Immature natural killer cell (primary cell): ENCODE measurements at regions not wholly inside any gene's neighbourhood (a gene's known extent, or its start where the extent isn't known, plus 50 kb on each side); places are given as distances from the start of the nearest gene placed in this dataset.

Source experiments
- DNase-seq, 3 donors: peaks; one replicate each; pipeline ENCODE4 v3.0.0; 2022; ENCODE audit warnings: mixed read lengths in 1 of 3
- H3K27ac Mint-ChIP-seq, 6 donors: one replicate each; pipeline ENCODE4 v1.8.0; 2020; ENCODE audit warnings: mixed read lengths in 6 of 6, mild to moderate bottlenecking in 5 of 6, inconsistent platforms in 4 of 6, moderate library complexity in 3 of 6
- H3K27me3 Mint-ChIP-seq, 3 donors: one replicate each; pipeline ENCODE4 v1.8.0; 2020 to 2021; ENCODE audit warnings: low read depth in 3 of 3, mild to moderate bottlenecking in 3 of 3, mixed read lengths in 3 of 3, moderate library complexity in 3 of 3, inconsistent platforms in 1 of 3
- H3K36me3 Mint-ChIP-seq, 3 donors: one replicate each; pipeline ENCODE4 v1.8.0; 2020; ENCODE audit warnings: mixed read lengths in 3 of 3, inconsistent platforms in 2 of 3, mild to moderate bottlenecking in 2 of 3
- H3K4me1 Mint-ChIP-seq, 2 donors: one replicate each; pipeline ENCODE4 v1.8.0; 2020; ENCODE audit warnings: inconsistent platforms in 2 of 2, mild to moderate bottlenecking in 2 of 2, mixed read lengths in 2 of 2, moderate library complexity in 1 of 2
- H3K4me3 Mint-ChIP-seq, 5 donors: one replicate each; pipeline ENCODE4 v1.8.0; 2020; ENCODE audit warnings: mild to moderate bottlenecking in 5 of 5, mixed read lengths in 5 of 5, inconsistent platforms in 3 of 5, moderate library complexity in 3 of 5
- H3K9me3 Mint-ChIP-seq, 6 donors: one replicate each; pipeline ENCODE4 v1.8.0; 2020; ENCODE audit warnings: mild to moderate bottlenecking in 6 of 6, mixed read lengths in 6 of 6, inconsistent platforms in 4 of 6, moderate library complexity in 3 of 6

DNA sequence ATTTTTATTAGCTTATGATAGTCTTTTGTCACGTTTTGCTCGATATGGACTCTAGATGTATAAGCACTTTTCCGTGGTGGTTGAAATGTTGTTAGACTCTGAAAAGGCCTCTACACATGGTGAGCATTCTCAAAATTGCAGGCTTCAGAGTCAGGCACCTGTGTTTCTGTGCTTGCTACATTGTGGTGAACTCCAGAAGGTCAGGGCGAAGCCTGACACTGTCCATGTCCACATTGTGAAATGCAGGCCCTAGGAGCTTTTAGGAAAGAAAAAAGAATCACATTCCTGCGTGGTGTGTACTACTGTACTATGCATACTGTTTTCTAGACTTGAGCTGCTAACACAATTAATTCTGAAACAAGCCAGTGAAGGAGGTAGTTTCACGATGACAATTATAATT, 86.3 kb downstream of the HS3ST1 start:
- DNase-seq: no peak
- peaks cover 2 to 3% (median 3%) of the 10 kb centered on the region in 3 donors for H3K27me3 Mint-ChIP-seq

DNA sequence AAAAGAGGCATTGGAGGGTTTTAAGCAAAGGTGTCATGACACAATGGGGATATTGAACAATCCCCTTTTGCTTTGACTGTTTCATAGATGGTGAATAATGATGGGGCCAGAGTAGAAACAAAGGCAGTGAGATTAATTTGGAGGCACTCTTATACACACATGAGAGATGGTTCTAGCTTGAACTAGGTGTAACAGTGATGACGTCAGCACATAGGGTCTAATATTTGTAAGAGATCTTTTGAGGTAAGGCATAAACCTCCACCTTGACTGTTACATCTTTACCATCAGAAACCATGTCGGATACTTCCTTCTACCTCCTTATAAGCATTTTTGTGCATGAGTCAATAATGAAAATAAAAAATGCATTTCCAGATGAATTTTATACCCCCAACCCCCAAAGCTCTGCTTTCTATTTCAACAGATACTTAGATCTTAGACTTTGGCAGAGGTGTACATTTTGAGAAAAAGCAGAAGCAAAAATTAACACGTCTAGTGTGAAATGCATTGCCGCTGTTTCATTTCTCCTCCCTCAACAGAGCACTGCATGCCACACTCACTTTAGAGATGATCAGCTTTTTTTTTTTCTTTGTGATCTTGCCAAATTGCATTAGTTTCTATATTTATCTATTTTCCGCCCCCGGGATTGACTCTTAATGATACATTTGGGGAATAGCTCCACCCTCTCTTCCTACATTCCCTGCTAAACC, 87.2 kb downstream of the HS3ST1 start:
- H3K9me3 Mint-ChIP-seq: no peaks in the 10 kb centered on the region

More for the DNA sequence above, 86.3 kb downstream of the HS3ST1 start:
- H3K9me3 Mint-ChIP-seq: no peaks in the 10 kb centered on the region
- no peaks in the 10 kb centered on the region for H3K4me1 Mint-ChIP-seq
- H3K27ac Mint-ChIP-seq: no peak overlapping the region
- H3K4me3 Mint-ChIP-seq: no peak overlapping the region
- no peaks in the 10 kb centered on the region for H3K36me3 Mint-ChIP-seq

DNA sequence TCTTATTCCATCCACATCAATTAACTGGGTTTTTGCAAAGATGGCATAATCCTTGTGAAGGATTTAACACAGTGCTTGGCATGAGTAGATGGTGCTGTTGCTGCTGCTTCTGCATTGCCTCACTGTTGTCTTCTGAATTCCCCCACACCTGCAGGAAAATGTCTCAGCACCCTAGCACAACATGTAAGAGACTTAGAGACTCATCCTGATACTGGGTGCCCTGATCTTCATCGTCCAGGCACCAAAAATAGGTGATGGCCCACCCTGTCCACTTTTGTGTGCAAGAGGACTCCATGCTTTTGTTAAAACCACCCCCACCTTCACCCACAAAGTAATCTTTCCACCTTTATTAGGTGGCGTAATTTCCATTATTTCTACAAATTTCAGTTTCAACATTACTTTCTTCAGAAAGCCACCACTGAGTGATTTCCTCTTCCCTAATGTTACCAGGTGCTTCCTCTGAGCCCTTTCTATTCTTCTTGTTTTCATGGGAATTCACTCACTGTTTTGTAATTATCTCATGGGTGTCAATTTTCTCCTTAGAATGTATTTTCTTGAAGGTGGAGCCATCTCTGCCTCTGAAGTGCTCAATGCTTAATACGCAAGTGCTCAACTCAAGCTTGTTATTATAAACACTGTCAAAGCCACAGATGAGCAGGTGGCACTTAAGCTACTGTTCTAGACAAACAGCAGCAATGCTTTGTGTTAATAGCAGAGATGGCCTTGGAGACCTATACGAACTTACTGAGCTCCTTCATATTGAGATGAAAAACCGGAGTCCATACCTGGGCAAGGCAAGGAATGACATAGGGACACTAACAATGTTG, 89.5 kb downstream of the HS3ST1 start:
- Mint-ChIP-seq H3K27ac (no peak overlapping the region), H3K4me3 (no peak overlapping the region), H3K36me3 (no peaks in the 10 kb centered on the region), H3K4me1 (no peaks in the 10 kb centered on the region), H3K9me3 (no peaks in the 10 kb centered on the region), H3K27me3 (peaks cover 3 to 6% (median 3%) of the 10 kb centered on the region in 3 donors)
- no peak for DNase-seq

More for the DNA sequence above, 87.2 kb downstream of the HS3ST1 start:
- no peak for DNase-seq
- Mint-ChIP-seq H3K36me3 (no peaks in the 10 kb centered on the region), H3K27me3 (peaks cover 1 to 7% (median 3%) of the 10 kb centered on the region in 3 donors), H3K4me3 (no peak overlapping the region), H3K27ac (no peak overlapping the region), H3K4me1 (no peaks in the 10 kb centered on the region)

DNA sequence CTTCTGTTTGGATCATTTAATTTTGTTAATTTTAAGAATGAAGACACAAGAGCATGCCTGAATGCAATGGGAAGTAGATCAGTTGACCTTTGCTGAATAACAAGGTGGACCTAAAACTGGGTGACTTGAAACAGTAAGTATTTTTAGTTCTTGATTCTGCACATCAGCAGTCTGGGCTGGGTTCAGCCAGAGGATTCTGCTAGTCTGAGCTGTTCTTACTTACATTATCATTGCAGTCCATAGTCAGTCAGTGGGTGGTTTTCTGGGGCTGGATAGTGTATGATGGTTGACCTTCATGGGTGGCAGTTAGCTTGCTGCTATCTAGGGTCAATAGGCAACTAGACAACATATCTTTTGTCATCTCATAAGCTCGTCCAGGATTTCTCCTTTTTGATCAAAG, 91.4 kb downstream of the HS3ST1 start:
- no peak overlapping the region for H3K4me3 Mint-ChIP-seq
- DNase-seq: no peak
- no peaks in the 10 kb centered on the region for H3K36me3 Mint-ChIP-seq
- H3K4me1 Mint-ChIP-seq: no peaks in the 10 kb centered on the region
- peaks cover 3 to 6% (median 5%) of the 10 kb centered on the region in 3 donors for H3K27me3 Mint-ChIP-seq
- H3K27ac Mint-ChIP-seq: no peak overlapping the region
- H3K9me3 Mint-ChIP-seq: no peaks in the 10 kb centered on the region

DNA sequence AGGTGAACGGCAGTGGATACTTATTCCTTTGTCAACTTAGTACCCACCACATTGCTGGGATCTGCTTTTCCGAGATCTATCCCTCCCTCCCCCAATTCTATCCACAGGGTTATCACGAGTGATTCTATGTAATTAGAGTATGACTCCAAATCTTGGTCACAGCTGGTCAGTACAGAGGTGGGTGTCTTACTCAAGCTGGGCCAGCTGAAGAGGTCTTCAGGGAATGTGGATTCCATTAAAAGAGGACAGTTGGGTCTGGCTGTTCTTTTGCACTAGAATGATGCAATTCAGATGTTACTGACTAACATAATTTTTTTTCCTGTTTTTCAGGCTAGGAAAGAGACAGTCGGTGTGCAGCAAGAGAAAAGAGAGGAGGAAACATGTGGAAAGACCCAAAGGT, 92.3 kb downstream of the HS3ST1 start:
- H3K27ac Mint-ChIP-seq: no peak overlapping the region
- H3K4me1 Mint-ChIP-seq: no peaks in the 10 kb centered on the region
- no peaks in the 10 kb centered on the region for H3K36me3 Mint-ChIP-seq
- H3K27me3 Mint-ChIP-seq: peaks cover 3 to 6% (median 5%) of the 10 kb centered on the region in 3 donors
- no peaks in the 10 kb centered on the region for H3K9me3 Mint-ChIP-seq
- DNase-seq: no peak
- no peak overlapping the region for H3K4me3 Mint-ChIP-seq

DNA sequence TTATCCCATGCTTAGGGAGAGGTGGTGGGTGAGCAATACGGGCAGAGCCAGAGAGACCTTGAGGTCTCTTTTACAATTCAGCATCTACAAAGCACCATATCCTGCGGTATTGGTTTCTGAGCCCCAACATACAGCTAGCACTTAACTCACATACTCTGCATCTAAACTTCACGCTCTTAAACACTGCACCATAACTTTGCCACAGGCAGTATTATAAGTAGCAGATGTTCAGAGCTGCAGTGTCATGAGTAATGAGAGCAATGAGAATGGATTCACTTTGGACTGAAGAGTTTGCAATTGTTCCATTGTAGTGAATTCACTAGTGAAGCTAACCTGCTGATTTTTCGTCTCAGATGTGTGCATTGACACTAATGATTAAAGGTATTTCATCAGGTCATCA, 93.8 kb downstream of the HS3ST1 start:
- Mint-ChIP-seq H3K4me3 (no peak overlapping the region), H3K4me1 (no peaks in the 10 kb centered on the region), H3K36me3 (no peaks in the 10 kb centered on the region), H3K27me3 (peaks cover 2 to 6% (median 3%) of the 10 kb centered on the region in 3 donors), H3K27ac (no peak overlapping the region), H3K9me3 (no peaks in the 10 kb centered on the region)
- no peak for DNase-seq

DNA sequence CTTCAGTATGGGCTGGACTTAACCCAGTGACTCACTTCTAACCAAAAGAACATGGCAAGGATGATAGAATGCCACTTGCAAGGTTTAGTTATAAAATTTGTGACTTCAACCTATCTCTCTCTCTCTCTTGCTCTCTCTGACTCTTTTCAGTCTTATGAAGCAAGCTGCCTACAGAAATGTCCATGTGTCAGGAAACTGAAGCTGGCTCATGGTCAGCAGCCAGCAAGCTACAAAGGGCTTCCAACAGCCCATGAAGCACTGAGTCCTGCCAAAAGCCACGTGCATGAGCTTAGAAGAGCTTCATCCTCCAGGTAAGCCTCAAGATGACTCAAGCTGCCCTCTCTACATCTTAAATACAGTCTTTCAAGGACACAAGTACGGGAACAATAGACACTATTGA, 100.3 kb downstream of the HS3ST1 start:
- Mint-ChIP-seq H3K9me3 (peaks cover 0 to 12% (median 2%) of the 10 kb centered on the region in 6 donors), H3K4me1 (no peaks in the 10 kb centered on the region), H3K27ac (no peak overlapping the region), H3K27me3 (peaks cover 0 to 7% (median 0%) of the 10 kb centered on the region in 3 donors), H3K36me3 (peaks cover 0 to 4% (median 0%) of the 10 kb centered on the region in 3 donors), H3K4me3 (no peak overlapping the region)
- no peak for DNase-seq

DNA sequence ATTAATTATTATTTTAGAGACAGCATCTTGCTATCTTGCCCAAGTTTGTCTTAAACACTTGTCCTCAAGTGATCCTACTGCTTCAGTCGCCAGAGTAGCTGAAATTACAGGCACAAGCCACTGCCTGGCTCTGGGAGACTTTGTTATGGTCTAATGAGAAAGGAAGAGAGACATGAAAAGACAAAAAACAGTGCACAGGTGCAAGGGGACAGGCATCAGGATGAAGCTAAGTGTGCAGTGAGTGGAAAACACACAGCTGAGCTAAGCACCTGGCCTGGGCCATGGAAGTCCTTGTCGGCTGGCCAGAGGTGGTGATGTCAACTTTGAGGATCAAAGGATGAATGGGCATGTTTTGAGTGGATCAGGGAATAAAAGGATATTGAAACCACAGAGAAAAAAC, 102.7 kb downstream of the HS3ST1 start:
- no peak overlapping the region for H3K4me3 Mint-ChIP-seq
- H3K9me3 Mint-ChIP-seq: peaks cover 0 to 27% (median 10%) of the 10 kb centered on the region in 6 donors
- DNase-seq: no peak
- H3K4me1 Mint-ChIP-seq: no peaks in the 10 kb centered on the region
- no peak overlapping the region for H3K27ac Mint-ChIP-seq
- H3K27me3 Mint-ChIP-seq: peaks cover 0 to 7% (median 2%) of the 10 kb centered on the region in 3 donors
- peaks cover 0 to 4% (median 0%) of the 10 kb centered on the region in 3 donors for H3K36me3 Mint-ChIP-seq

DNA sequence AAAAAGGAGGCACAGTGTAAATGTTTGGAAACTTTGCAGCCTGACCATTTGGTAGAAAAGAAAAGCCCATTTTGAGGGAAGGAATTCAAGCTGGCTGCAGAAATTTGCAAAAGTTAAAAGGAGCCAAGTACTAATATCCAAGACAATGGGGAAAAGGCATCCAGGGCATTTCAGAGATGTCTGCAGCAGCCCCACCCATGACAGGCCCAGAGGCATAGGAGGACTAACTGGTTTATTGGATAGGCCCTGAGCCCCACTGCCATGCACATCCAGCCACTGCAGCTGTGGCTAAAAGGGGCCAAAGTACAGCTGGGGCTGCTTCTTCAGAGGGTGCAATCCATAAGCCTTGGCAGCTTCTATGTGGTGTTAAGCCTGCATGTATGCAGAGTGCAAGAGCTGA, 104.9 kb downstream of the HS3ST1 start:
- no peak for DNase-seq
- Mint-ChIP-seq H3K27ac (no peak overlapping the region), H3K36me3 (peaks cover 0 to 4% (median 0%) of the 10 kb centered on the region in 3 donors), H3K9me3 (peaks cover 0 to 27% (median 10%) of the 10 kb centered on the region in 6 donors), H3K4me3 (no peak overlapping the region), H3K4me1 (no peaks in the 10 kb centered on the region), H3K27me3 (peaks cover 0 to 7% (median 2%) of the 10 kb centered on the region in 3 donors)

DNA sequence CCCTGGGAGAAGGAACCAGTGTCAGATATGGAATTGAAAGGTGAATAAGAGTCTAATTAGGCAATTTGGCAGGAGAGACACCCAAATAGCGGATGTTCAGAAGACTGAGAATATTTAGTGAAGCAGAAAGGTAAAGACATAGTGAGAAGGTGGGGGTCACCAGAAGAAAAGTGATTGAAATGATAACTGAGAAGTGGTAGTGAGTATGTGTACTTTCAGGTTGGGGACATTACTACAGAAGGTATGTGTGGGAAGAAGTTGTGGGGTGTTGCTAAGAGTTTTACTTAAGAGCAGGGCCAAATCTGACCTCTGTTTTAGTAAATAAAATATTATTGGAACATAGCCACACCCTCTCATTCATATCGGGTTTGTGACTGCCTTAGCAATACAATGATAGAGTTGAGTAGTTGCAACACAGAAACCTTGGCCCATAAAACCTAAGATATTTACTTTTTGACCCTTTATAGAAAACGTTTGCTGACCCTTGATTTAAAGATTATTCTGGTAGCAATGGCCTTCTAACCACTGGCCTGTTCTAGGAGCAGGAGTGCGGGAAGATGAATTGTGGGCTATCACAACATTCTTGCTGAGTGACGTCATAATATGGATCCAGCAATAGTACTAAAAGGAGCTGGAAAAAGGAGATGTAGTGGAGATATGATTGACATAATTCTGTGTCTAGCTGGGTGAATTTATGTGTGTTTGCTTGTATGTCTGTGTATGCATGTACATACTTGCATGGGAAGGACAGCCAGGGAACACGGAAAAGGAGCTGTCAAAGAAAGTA, 115.3 kb downstream of the HS3ST1 start:
- H3K27me3 Mint-ChIP-seq: peaks cover 0 to 9% (median 0%) of the 10 kb centered on the region in 3 donors
- H3K4me3 Mint-ChIP-seq: no peak overlapping the region
- no peaks in the 10 kb centered on the region for H3K4me1 Mint-ChIP-seq
- H3K27ac Mint-ChIP-seq: no peak overlapping the region
- peaks cover 0 to 8% (median 3%) of the 10 kb centered on the region in 6 donors for H3K9me3 Mint-ChIP-seq
- no peaks in the 10 kb centered on the region for H3K36me3 Mint-ChIP-seq
- DNase-seq: no peak

DNA sequence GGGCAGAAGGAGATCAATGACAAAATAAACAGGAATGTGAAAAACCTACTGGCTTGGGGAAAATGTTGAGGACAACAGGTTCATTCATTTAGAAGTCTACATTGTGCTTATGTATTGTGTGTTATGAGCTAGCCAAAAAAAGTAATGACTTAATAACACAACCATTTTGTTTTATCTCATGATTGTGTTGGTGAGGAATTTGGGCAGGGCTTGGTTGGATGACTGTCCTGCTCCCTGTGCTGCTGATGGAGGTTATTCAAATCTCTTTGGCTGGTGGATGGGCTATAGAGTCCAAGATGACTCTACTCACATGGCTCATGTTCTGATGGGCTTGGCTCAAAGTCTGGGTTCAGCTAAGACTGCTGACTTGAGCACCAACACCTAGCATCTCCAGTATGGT, 116.3 kb downstream of the HS3ST1 start:
- Mint-ChIP-seq H3K4me1 (no peaks in the 10 kb centered on the region), H3K9me3 (peaks cover 0 to 8% (median 3%) of the 10 kb centered on the region in 6 donors), H3K4me3 (no peak overlapping the region), H3K27ac (no peak overlapping the region), H3K36me3 (no peaks in the 10 kb centered on the region), H3K27me3 (peaks cover 0 to 9% (median 0%) of the 10 kb centered on the region in 3 donors)
- DNase-seq: no peak

DNA sequence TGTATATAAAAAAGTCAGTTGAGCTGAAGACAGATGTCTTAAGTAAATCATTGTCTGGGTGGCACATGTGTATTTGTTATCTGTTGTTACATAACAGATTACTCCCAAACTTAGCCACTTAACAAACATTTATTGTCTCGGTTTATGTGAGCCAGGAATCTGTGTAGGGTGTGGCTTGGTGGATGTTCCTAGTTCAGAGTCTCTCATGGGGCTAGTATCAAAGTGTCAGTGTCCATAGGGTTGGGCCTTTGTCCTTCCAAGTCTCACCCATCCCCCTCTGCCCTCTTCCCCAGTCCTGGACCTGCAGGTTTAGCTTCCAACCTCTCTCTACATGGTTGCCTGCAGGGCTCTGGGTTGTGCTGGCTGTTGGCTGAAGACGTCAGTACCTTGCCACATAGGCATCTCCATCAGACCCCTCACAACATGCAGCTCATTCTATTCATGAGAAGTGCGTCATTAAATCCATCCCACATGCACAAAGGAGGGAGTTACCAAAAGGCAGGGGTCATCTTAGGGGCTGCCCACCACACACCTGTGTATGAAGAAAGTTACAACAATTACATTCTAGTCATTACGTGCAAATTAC, 127.5 kb downstream of the HS3ST1 start:
- Mint-ChIP-seq H3K9me3 (peaks cover 0 to 6% (median 0%) of the 10 kb centered on the region in 6 donors), H3K27me3 (peaks cover 4 to 6% (median 5%) of the 10 kb centered on the region in 3 donors), H3K4me1 (peaks cover 5 to 12% of the 10 kb centered on the region in 2 donors), H3K36me3 (no peaks in the 10 kb centered on the region), H3K4me3 (no peak overlapping the region), H3K27ac (no peak overlapping the region)
- DNase-seq: no peak

DNA sequence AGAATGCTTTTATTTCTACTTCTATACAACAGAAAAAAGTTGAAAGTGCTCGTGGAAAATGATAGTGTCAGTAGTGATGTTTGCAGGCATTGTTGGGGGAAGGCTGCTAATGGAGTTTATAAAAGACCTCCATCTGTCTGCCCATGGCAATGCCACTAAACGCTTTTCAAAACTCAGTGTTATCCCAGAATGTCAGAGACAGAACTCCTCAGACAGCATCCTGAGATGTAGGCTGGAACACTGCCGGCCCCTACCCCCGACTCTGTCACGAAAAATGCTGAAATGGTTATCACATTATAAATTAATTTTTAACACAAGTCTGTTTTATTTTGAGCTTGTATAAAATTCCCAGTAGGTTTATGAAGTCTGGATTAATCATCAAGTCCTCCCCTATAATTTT, 128.9 kb downstream of the HS3ST1 start:
- peaks cover 0 to 3% (median 0%) of the 10 kb centered on the region in 6 donors for H3K9me3 Mint-ChIP-seq
- peaks cover 2 to 6% (median 5%) of the 10 kb centered on the region in 3 donors for H3K27me3 Mint-ChIP-seq
- H3K36me3 Mint-ChIP-seq: no peaks in the 10 kb centered on the region
- no peak overlapping the region for H3K27ac Mint-ChIP-seq
- H3K4me3 Mint-ChIP-seq: no peak overlapping the region
- peaks cover 5 to 12% of the 10 kb centered on the region in 2 donors for H3K4me1 Mint-ChIP-seq
- no peak for DNase-seq
